HG03045 (cell line): ENCODE measurements at regions not wholly inside any gene's neighbourhood (a gene's known extent, or its start where the extent isn't known, plus 50 kb on each side); places are given as distances from the start of the nearest gene placed in this dataset.

Experiments
- ATAC-seq: cut with Tn5 transposase; IDR thresholded peaks from one replicate; pipeline ENCODE4 v1.9.1; 2021; ENCODE audit warnings: mild to moderate bottlenecking, moderate library complexity; ENCODE audit not compliant: unreplicated experiment

DNA sequence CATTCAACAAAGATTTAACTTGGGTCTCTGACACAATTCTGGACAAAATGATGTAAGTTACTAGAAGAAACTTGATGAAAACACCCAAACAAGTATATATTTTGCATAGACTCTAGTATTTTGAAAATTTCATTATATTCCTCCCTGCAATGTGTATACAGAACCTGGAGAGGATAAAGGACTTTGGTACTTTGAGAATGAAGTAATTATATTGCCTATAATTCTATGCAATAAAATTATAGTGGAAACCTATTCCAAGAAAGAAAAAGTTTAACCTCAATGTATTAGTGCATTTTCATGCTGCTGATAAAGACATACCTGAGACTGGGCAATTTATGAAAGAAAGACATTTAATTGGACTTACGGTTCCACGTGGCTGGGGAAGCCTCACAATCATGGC lies 1146.1 kb downstream of the KCNT2 start:
- no peak for ATAC-seq

DNA sequence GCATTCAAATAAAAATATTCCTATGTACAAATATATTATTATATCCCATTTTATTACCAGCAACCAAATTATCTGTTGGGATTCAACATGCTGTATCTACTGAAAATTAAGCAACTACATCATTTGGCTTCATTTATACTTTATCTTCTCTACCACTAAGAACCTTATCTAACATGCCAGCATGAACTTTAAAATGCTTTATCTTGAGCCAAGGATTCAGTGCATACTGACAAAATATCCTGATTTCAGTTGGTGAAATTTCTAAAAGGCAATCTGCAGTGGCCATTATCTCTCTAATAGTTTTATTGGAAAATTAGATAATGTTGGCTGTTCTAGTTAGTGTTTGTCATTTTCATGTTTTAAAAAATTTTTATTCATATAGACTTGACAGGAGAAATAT lies 1149.9 kb downstream of the KCNT2 start:
- ATAC-seq, result no peak

DNA sequence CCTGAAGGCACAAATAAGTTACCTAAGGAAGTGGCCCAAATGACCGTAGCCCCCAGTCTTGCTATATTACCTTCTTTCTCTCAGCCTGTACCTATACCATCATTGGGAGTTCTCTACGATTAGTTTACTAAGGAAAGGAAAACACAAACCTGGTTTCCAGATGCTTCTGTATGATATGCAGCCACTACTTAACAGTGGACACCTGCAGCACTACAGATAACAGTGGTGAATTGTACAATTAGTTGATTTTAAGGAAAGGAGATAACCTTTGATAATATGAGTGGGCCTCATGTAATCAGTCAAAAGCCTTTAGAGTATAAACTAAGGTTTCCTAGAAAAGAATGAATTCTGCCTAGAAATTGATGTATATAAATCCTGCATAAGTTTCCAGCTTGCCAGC lies 1157.4 kb downstream of the KCNT2 start:
- no peak for ATAC-seq

DNA sequence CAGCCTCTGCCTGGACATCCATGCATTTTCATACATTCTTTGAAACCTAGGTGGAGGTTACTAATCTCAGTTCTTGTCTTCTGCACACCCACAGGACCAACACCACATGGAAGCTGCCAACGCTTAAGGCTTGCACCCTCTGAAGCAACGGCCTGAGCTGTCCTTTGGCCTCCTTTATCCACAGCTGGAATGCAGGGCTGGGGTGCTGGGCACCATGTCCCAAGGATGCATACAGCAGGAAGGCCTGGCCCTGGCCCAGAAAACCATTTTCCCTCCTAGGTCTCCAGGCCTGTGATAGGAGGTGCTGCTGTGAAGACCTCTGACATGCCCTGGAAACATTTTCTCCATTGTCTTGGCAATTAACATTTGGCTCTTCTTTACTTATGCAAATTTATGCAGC lies 1168.6 kb downstream of the KCNT2 start:
- no peak for ATAC-seq

DNA sequence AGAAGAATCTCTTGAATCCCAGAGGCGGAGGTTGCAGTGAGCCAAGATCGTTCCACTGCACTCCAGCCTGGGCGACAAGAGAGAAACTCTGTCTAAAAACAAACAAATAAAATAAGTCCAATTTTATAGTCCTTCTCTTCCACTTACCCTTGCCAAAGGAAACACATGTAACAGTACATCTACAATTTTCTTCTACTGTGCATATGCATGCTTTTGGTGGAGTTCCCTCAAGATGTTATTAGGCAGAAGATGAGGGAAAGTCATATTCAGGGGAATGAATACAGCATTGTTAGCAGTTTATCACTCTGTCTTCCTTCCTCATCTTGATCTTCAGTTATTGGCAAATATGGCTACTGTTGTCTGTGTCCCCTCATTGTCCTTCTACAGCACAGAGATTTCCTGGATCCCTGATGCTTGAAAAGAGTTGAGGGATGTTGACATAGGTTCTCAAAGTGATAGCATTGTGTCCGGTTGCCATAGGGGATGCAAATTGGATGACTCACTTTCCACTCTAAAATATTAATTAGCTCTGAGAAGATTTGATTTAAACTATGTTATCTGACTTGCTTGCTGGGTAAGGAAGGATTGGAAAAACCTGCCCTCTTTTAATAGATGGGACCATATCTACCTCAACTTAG lies 1173.6 kb downstream of the KCNT2 start:
- no peak for ATAC-seq

DNA sequence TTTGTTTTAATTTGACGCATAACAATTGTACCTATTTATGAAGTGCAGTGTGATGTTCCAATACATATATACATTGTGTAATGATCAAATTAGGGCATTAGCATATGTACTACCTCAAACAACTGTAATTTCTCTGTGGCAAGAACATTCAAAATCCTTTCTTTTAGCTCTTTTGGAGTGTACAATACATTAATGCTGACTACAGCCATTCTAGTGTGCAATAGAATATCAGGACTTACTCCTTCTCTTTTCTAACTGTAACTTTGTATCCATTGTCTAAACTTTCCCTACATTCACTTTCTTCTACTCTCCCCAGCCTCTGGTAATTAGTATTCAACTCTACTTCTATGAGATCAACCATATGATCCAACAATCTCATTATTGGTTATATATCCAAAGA lies 1177.4 kb downstream of the KCNT2 start:
- ATAC-seq, result no peak

DNA sequence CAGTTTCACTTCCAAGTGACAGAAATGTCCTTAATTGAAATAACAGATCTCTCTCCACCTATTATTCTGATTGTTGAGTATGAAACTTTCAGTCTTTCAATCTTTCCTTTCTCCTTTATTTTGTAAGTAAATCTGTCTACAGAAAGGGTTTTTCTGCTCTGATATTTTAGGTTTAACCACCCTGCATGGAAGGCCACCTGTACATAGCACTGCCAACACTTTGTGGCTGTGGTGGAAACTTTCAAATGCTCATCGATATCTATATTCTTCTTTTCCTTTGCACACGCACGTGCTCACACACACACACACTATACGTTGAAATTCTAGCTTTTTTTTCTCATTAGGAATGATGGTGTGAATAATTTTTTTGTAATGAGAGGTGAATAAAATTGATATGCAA lies 1179.3 kb downstream of the KCNT2 start:
- no peak for ATAC-seq

DNA sequence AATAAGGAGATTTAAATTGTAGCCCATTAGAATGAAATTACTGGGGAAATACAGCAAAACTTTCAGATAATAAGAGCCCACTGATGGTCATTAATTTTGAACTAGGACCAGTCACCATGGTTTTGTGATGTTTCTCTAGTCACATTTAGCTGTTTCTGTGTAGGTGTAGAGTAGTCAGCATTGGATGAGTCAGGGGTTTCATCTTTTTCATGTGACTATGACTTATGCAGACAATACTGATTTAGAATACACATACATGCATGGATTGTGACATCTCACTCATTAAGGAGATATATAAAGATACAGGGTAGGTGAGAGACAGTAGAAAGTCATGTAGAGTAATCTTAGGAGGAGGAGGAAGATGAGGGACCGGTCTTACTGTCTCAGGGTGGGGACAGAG lies 1192.7 kb downstream of the KCNT2 start:
- no peak for ATAC-seq

DNA sequence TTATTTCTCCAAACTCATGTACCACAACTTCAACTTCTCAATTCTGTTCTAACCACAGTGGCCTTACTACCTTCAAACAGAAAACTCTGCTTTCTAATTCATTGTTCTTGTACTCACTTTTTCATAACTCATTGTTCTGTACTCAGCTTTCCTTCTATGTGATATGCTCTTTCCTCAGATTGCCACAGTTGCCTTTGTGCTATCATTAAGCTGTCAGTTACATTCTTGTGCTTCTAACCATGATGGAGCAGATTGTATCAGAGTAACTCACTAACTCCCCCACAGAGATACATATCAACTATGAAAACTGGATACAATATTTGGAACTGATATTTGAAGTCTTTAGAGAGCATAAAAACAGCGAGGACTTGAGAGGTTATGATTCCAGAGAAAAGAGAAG lies 1213.7 kb downstream of the KCNT2 start:
- no peak for ATAC-seq

DNA sequence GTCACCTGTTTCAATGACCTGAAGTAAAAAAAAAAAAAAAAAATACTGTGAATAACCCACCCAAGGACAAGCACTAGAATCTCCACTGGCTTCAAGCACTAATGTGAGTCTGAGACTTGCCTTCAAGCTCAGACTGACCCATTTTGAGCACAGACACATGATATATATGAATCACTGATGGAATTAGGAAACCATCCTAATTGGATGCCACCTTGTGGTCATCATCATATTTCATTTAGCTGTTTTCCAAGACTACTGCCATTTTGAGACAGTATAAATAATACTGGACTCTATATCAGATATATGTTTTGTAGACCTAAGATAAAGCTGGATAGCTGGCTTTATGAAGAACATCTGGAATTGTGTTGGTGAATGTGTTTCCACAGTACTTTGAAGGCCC lies 1232.0 kb downstream of the KCNT2 start:
- ATAC-seq, result no peak

DNA sequence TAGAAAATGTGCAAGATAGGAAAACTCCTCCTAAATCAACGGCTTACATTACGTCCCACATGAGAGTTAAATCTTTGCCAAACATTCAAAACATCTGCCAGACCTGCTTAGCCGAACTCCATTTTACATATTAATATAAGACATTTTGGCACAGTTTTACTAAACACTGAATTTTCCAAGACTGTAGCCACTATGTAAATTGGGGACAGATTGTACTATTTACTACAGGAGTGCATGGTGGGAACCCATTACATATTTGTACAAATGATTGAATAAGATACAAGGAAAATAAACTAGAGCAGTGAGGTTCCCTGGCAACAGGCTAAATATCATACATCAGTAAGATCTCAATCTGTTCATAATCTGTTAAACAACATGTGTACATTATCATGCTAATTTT lies 1234.4 kb downstream of the KCNT2 start:
- ATAC-seq, result no peak

DNA sequence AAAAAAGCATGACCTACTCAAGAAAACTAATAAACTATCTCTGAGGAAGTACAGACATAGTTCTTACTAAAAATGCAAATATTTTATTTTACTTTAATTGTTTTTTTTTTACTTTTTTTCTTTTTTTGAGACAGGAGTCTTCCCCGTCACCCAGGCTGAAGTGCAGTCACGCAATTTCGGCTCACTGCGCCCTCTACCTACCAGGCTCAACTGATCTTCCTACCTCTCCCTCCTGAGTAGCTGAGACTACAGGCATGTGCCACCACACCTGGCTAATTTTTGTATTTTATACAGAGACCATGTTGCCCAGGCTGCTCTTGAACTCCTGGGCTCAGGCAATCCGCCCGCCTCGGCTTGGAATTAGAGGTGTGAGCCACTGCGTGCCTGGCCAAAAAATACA lies 1263.1 kb downstream of the KCNT2 start:
- ATAC-seq, result no peak

DNA sequence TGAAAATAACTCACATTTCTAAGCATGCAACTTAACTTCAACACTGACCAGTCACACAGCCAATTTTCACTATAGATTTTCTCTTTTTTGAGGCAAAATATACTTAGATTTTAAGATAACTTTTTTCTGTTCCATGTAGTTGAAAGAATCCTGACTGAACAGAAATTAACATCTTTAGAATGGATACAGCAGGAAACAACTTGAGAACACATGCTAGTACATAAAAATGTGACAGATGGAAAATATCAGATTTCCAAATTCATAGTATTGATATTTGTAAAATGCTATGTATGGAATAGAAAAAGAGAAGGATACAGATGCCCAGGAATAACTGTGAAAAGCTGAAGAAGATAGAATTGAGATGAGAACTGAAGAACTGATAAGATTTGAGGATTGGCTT lies 1270.6 kb downstream of the KCNT2 start:
- ATAC-seq, result no peak

DNA sequence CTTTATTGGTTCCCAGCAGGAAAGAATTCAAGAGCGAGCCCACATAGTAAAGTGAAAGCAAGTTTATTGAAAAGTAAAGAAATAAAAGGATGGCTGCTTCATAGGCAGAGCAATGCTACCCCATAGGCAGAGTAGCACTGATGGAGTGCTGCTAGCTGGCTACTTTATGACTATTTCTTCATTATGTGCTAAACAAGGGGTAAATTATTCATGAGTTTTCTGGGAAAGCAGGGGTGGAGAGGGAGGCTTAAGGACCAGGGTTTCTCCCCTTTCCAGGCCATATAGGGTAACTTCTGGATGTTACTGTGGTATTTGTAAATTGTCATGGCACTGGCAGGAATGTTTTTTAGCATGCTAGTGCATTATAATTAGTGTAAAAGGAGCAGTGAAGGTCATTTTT lies 1271.4 kb downstream of the KCNT2 start:
- ATAC-seq, result no peak

DNA sequence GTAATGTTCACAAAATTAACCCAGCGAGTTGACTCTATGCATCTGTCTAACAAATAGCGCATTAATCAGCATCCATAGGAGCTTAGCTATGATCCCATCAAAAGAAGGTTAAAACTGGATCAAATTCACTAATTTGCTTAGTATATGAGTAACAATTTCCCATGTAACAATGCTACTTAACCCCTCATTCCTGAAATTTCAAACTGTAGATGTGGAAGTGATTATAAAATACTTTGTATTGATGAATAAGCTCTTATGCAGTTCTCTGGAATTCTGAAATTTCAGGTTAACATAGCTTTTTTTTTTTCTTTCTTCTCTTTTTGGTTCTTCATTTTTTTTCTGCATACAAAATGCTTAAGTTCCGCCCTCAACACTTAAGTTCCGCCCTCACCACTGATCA lies 1272.7 kb downstream of the KCNT2 start:
- no peak for ATAC-seq

DNA sequence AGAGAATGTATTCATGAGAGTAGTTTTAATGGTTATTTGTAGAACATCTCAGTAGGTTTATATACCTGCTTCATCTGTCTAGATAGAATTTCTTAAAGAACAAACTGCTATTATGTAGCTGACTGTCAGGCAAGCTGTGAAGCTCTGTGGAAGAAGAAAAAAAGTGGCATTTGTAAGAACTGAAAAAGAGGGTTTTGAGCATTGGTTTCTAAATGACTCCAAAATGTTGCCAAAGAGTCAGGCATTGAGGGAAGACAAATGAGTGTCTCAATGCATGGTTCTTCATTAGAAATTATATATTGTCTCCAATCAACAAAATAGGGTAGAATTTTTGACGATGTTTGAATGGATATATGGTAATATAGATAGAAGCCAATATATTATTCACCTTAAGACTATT lies 1276.1 kb downstream of the KCNT2 start:
- no peak for ATAC-seq

DNA sequence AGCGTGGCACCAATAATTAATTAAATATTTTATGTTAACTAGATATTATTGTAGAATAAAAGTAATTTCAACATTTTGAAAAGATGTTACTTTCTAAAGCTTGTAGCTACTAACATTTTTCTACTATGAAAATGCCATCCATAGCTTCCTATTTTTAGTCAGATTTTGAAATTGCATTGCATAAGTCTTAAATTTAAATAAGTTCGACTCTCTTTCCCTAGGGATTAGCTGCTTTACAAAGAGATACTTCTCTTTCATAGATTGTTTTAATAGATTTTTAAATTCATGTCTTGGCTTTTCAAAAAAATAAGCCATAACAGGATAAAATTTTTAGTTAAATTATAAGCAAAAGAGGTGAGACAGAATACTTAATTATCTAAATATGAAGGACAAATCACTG lies 1279.6 kb downstream of the KCNT2 start:
- ATAC-seq, result no peak

DNA sequence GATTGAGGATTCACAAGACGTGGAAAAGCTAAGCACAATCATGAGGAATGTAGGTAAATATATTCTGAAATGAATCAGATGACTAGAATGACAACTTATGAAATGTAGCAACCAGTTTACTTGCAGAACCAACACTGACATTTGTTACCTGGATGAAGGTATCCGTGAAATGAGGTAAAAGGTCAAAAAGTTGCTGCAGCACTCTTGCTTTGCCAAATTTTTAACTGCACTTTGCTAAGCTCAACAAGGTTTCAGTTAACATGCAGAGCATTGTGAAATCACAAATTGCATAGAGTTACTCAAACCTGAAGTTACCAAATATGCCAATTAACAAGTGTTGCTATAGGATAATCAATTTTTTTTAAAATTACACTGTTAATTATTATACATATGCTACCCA lies 1280.1 kb downstream of the KCNT2 start:
- ATAC-seq, result no peak

DNA sequence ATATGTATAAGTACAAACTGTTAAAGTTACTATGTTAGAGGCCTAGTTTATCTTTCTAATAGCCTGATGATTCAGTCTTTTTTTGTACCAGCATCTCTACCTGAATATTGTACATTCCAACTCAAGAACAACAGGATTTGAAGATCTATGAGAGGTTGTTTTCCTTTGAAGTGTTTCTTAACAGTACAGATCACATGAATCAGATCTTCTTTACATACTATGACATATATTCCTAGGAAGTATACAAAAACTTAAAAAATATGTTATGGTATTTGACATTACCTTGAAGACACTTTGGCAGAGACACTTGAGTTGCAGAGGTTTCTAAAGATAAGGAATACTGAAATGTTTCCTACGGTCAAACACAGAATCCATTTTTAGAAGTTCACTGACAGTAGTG lies 1280.9 kb downstream of the KCNT2 start:
- ATAC-seq, result no peak

DNA sequence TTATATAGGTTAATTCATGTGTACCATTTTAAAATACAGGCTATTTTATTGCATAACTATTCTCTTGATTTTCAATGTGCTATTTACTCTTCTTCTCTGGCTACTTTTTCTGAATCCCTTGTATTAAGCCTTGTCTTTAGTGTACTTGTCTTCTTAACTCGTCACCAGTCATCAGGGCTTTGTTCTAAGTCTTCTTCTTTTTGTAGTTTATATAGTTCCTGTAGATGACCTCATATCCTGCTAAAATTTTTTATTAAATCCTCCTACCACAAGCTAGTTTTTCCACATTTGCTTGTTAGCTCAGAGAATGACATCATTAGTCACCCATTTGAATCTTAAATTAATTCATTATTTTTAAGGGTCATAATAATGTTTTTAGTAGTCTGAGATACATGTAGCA lies 1281.9 kb downstream of the KCNT2 start:
- ATAC-seq, result no peak

DNA sequence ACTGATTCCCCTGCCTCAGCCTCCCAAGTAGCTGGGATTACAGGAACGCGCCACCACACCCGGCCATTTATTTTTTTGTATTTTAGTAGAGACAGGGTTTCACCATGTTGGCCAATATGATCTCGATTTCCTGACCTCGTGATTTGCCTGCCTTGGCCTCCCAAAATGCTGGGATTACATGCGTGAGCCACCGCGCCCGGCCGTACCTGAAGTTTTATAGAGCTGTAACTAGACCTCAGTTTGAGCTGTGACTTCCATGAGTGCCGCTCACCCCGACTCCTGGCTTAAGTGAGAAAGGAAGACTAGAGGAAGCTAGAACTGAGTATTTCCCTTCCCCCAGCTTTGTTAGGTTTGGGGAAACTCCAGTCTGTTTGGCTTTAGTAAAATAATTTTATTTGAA lies 1283.1 kb downstream of the KCNT2 start:
- ATAC-seq, result no peak

DNA sequence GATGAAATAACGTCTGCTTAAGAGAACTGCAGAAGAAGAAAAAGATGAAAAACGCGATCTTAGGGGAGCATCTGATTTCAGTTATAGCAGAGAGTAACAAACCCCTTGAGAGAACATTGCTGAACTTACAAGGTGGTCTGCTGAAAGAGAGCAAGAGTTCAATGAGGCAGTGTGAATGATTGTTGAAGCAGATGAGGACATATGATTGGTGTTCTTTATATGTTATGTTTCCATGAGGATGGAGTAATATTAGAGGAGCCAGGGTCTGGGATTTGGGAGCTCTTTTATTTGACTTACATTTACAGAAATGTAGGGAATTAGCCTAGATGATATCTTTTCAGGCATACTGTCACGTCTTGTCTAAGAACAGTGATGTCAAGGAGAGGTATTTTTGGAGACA lies 1302.0 kb downstream of the KCNT2 start:
- no peak for ATAC-seq

DNA sequence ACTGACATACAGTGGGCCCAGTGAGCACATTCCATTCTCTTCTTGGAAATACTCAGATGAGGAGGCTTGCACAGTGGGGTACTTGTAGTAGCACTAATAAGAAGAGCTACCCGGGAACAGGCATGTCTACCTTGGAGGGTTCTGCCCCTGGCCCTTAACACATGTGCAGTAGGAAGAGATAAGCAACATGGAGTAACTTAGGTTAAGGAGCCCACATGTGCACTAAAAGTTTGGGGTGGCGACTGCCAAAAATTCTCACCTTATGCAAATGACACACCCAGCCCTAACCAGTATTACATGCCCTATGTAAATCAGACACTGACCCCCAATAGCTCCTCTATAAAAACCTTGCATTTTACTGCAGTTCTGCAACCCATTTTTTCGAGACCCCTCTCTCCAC lies 1313.3 kb downstream of the KCNT2 start:
- ATAC-seq, result no peak

DNA sequence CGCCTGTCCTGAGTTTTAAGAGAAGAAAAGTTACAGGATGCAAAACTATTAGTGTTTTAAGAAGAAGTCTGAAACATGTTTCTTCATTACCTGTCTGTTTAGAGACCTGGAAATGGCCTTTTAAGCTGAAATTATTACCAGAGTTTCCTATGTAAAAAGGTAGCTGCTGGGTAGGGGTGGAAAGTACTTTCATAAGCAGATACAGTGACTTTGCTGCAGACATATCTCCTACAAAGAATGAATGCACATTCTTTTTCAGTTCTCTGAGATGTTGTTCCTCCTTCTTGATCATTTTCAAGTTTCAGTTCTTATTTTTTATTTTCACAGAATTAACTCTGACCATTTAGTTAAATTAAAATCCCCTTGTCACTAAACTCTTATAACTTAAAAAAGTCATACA lies 1329.6 kb downstream of the KCNT2 start:
- no peak for ATAC-seq
